Lung (tissue), 11 donors: ENCODE measurements at regions not wholly inside any gene's neighbourhood (a gene's known extent, or its start where the extent isn't known, plus 50 kb on each side); places are given as distances from the start of the nearest gene placed in this dataset.

Experiments
- ATAC-seq: fragments of 200-7000 bp; cut with Tn5 transposase; one replicate; pipeline ENCODE4 v1.9.1; 2020; ENCODE audit warnings: moderate number of reproducible peaks; ENCODE audit not compliant: insufficient read depth, low FRiP score
- DNase-seq, 3 donors: peaks; one replicate each; pipeline ENCODE4 v3.0.0-alpha.2; 2013 to 2017
- H3K27ac ChIP-seq, 2 donors: one replicate each; pipeline ENCODE4 v1.5.1; 2013; ENCODE audit warnings: mild to moderate bottlenecking in 2 of 2, moderate library complexity in 2 of 2, control low read depth in 1 of 2, inconsistent platforms in 1 of 2, low read depth in 1 of 2, low read length in 1 of 2
- H3K27me3 ChIP-seq, 3 donors: one replicate each; pipeline ENCODE4 v1.5.1; 2013; ENCODE audit warnings: low read length in 2 of 3; ENCODE audit not compliant: control insufficient read depth in 3 of 3, insufficient read depth in 3 of 3
- H3K36me3 ChIP-seq, 4 donors: one replicate each; pipeline ENCODE4 v1.5.1; 2013; ENCODE audit warnings: low read length in 4 of 4, mild to moderate bottlenecking in 1 of 4, moderate library complexity in 1 of 4; ENCODE audit not compliant: control insufficient read depth in 4 of 4, insufficient read depth in 4 of 4
- H3K4me1 ChIP-seq, 5 donors: one replicate each; pipeline ENCODE4 v1.5.1; 2013; ENCODE audit warnings: low read length in 5 of 5, mild to moderate bottlenecking in 2 of 5, moderate library complexity in 1 of 5; ENCODE audit not compliant: control insufficient read depth in 5 of 5, insufficient read depth in 5 of 5
- H3K4me3 ChIP-seq: one replicate; pipeline ENCODE4 v1.5.1; 2013; ENCODE audit warnings: mild to moderate bottlenecking, control low read depth, moderate library complexity
- H3K9ac ChIP-seq, 2 donors: one replicate each; pipeline ENCODE4 v1.5.1; 2013; ENCODE audit warnings: low read length in 2 of 2, control low read depth in 1 of 2; ENCODE audit not compliant: insufficient read depth in 1 of 2
- H3K9me3 ChIP-seq, 4 donors: one replicate each; pipeline ENCODE4 v1.5.1; 2013; ENCODE audit warnings: low read length in 3 of 4, mild to moderate bottlenecking in 1 of 4, moderate library complexity in 1 of 4; ENCODE audit not compliant: control insufficient read depth in 4 of 4, insufficient read depth in 3 of 4
- WGBS, 2 donors: extraction: QIAGEN DNeasy Blood & Tissue Kit; methylation state at CpG; one replicate each; pipeline ENCODE4 v1.1.7; 2013; 5-methylcytosine and 5-hydroxymethylcytosine counted together
- TF ChIP-seq, protein P1 (sequence below): IDR thresholded peaks from 2 replicates; pipeline ENCODE4 v1.5.1; 2012; ENCODE audit warnings: mild to moderate bottlenecking; ENCODE audit errors: control extremely low read depth, extremely low read depth
- donor health status: control.
- donor health status: control.
- donor health status: Bipolar disorder and iron deficiency.
- donor health status: healthy.
- donor health status: DM: yes; HTN: yes; CAD: no.

DNA sequence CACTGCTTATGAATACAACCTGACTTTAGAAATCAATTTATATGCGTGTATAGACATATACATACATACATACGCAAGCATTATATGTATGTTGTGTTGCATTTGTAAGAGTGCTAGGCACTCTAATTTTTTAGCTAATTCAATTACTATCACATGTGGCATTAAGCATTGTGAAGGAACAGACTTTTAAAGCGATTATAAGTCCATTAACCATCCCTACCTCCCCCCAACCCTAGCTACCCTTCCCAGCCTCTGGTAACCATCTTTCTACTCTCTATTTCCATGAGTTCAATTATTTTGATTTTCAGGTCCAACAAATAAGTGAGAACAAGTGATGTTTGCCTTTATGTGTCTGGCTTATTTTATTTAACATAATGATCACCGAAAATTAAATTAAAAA, 453.8 kb downstream of the DOK5 start:
- Histone ChIP-seq H3K4me1 (no peaks in the 10 kb centered on the region), H3K4me3 (no peak overlapping the region), H3K9me3 (peaks cover 0 to 3% (median 0%) of the 10 kb centered on the region in 4 donors), H3K9ac (no peak overlapping the region), H3K36me3 (no peaks in the 10 kb centered on the region), H3K27ac (no peak overlapping the region), H3K27me3 (no peaks in the 10 kb centered on the region)
- TF ChIP-seq, protein P1, sequence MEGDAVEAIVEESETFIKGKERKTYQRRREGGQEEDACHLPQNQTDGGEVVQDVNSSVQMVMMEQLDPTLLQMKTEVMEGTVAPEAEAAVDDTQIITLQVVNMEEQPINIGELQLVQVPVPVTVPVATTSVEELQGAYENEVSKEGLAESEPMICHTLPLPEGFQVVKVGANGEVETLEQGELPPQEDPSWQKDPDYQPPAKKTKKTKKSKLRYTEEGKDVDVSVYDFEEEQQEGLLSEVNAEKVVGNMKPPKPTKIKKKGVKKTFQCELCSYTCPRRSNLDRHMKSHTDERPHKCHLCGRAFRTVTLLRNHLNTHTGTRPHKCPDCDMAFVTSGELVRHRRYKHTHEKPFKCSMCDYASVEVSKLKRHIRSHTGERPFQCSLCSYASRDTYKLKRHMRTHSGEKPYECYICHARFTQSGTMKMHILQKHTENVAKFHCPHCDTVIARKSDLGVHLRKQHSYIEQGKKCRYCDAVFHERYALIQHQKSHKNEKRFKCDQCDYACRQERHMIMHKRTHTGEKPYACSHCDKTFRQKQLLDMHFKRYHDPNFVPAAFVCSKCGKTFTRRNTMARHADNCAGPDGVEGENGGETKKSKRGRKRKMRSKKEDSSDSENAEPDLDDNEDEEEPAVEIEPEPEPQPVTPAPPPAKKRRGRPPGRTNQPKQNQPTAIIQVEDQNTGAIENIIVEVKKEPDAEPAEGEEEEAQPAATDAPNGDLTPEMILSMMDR: no peak
- 80 to 86% methylated on average over 4 of the region's 4 CpGs for WGBS, 2 donors
- no peak for ATAC-seq
- no peak for DNase-seq

DNA sequence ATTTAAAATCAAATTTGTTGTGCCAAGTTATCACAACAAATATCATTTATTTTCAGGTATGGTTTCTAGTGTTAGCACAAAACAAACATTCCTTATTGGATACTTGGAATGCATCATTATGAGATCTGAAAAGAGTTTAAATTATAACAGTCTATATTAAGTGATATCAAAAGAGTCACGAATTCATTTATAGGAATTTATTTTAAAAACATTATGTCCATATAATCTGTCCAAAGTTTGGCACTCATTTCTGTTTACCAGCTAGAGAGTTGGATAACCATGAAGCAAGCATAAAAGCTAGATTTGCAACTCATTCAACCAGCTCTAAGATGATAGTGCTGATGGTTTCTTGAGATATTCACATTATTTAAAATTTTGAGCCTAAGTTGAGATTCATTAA, 453.2 kb downstream of the DOK5 start:
- no peak overlapping the region for H3K9ac ChIP-seq
- H3K27me3 ChIP-seq: no peaks in the 10 kb centered on the region
- no peak overlapping the region for H3K4me3 ChIP-seq
- no peak for DNase-seq
- H3K36me3 ChIP-seq: no peaks in the 10 kb centered on the region
- 59 to 69% methylated on average over 1 of the region's 1 CpG for WGBS, 2 donors
- no peak for ATAC-seq
- H3K4me1 ChIP-seq: no peaks in the 10 kb centered on the region
- H3K9me3 ChIP-seq: peaks cover 0 to 3% (median 0%) of the 10 kb centered on the region in 4 donors
- TF ChIP-seq, protein P1: no peak
- H3K27ac ChIP-seq: no peak overlapping the region

DNA sequence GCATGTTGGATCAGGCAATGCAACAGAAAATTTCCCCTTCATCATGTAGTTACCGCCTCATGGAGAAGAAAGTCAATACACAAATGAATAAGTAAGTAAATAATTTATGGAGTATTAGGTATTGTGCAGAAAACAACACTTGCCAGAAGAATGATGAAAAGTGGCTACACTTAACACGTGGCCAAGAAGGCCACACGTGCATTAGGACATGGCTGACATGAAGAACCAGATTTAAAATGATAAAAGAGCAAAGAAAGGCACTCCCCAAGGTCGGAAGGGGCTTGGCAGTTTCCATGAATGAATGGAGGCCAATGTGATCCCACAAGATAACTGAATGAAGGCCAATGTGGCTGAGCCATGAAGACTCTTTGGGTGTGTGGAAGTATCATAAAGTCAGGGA, 447.2 kb downstream of the DOK5 start:
- H3K36me3 ChIP-seq: no peaks in the 10 kb centered on the region
- no peak overlapping the region for H3K4me3 ChIP-seq
- no peak overlapping the region for H3K9ac ChIP-seq
- 58 to 69% methylated on average over 4 of the region's 4 CpGs for WGBS, 2 donors
- no peak overlapping the region for H3K27ac ChIP-seq
- no peak for DNase-seq
- TF ChIP-seq, protein P1: no peak
- H3K27me3 ChIP-seq: no peaks in the 10 kb centered on the region
- no peak for ATAC-seq
- H3K4me1 ChIP-seq: no peaks in the 10 kb centered on the region
- peaks cover 0 to 3% (median 0%) of the 10 kb centered on the region in 4 donors for H3K9me3 ChIP-seq

DNA sequence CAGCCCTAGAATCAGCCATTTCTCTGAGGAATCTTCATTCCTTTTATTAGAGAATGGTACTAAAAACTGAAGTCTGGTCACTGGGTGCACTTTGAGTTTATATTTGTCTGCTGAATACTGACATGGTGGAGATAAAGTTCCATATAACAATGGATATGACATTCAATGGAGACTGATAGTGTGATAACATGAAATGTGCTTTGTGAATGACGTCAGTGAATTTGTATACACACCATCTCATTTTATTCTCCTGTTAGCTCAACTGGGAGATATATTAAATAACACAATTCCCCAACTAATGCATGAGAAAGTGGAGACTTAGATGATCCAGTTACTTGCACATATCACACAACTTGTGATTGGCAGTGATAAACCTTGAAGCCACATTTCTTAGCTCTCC, 446.7 kb downstream of the DOK5 start:
- ATAC-seq (no peak), DNase-seq (no peak)
- H3K4me1 ChIP-seq: no peaks in the 10 kb centered on the region
- no peak overlapping the region for H3K9ac ChIP-seq
- no peak overlapping the region for H3K27ac ChIP-seq
- TF ChIP-seq, protein P1: no peak
- H3K27me3 ChIP-seq: no peaks in the 10 kb centered on the region
- WGBS, 2 donors: 60 to 77% methylated on average over 1 of the region's 1 CpG
- no peak overlapping the region for H3K4me3 ChIP-seq
- no peaks in the 10 kb centered on the region for H3K36me3 ChIP-seq
- H3K9me3 ChIP-seq: peaks cover 0 to 3% (median 0%) of the 10 kb centered on the region in 4 donors
